Epithelial cell of proximal tubule (primary cell): ENCODE measurements at regions not wholly inside any gene's neighbourhood (a gene's known extent, or its start where the extent isn't known, plus 50 kb on each side); places are given as distances from the start of the nearest gene placed in this dataset.

Experiments used
- DNase-seq: peaks from one replicate; pipeline ENCODE4 v3.0.0-alpha.2; 2011; ENCODE audit warnings: low read depth
- H3K4me3 ChIP-seq: 2 replicates; pipeline ENCODE4 v1.5.1; 2011; ENCODE audit warnings: low read depth, mild to moderate bottlenecking, low read length
- TF ChIP-seq, protein P1 (sequence below): conservative IDR thresholded peaks from 2 replicates; pipeline ENCODE4 v1.5.1; 2012; ENCODE audit warnings: low read depth, mild to moderate bottlenecking, low read length

DNA sequence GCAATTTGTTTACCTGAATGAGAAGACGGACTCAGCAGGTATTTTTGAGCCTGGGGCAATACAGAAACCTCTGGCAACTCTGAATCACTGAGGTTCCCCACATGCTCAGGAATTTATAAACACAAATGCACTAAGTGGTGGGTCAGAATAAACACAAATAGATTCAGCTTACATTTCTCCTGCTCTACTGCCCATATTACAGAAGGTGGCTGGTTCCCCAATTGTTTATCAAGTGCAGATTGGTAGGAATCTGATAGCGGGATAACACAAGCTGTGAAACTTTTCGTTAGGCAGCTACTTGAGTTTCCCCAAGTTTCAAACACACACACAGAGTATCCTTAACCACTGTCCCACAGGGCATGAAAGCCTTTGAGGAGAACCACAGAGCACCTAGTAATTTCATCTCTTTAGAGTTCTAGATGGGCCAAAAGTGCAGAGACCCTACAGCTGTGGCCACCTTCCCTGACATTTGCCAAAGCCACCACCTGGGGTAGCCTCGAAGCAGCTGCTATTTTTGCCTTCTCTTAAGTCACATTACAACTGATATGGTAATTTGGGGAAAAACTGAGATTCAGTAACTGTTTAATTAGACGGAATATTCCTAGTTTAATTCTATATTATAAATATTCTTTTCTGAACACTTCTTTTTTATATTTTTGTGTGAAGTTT is 204.2 kb upstream of the PTCHD4 start:
- no peak for DNase-seq
- TF ChIP-seq, protein P1, sequence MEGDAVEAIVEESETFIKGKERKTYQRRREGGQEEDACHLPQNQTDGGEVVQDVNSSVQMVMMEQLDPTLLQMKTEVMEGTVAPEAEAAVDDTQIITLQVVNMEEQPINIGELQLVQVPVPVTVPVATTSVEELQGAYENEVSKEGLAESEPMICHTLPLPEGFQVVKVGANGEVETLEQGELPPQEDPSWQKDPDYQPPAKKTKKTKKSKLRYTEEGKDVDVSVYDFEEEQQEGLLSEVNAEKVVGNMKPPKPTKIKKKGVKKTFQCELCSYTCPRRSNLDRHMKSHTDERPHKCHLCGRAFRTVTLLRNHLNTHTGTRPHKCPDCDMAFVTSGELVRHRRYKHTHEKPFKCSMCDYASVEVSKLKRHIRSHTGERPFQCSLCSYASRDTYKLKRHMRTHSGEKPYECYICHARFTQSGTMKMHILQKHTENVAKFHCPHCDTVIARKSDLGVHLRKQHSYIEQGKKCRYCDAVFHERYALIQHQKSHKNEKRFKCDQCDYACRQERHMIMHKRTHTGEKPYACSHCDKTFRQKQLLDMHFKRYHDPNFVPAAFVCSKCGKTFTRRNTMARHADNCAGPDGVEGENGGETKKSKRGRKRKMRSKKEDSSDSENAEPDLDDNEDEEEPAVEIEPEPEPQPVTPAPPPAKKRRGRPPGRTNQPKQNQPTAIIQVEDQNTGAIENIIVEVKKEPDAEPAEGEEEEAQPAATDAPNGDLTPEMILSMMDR = no peak
- no peak overlapping the region for H3K4me3 ChIP-seq

DNA sequence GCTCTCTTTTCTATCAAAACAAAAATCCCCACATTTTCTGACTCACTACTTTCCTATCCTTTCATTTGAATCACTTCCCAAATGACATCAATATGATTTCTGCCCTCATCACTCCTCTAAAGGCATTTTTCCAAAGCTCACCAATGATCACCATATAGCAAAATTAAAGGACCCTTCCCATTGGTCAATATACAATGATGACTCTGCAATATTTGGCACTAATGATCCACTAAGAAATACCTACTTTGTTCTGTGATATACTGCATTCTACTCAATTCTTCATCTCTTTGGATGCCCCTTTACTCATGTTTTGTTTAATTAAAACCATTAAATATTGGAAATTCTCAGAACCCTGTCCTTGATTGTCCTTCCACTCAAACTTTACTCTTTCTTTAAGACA is 200.3 kb upstream of the PTCHD4 start:
- no peak overlapping the region for H3K4me3 ChIP-seq
- no peak for DNase-seq
- TF ChIP-seq, protein P1 = no peak

DNA sequence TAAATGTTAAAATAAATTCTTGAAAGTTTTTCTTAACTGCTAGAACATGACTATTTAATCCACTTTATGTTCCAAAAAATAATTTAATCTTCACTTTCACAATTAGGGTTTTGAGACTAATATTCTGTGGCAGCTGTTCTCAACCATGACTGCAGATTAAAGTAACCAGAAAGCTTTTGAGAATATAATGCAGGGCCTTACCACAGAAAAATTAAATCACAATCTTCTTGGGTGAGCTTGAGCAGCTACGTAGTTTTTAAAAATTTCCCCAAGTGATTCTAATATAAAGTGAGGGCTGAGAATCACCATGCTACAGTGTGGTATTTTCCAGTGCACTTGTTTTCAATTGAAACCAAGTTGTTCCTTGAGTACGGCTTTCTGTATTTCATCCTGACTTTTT is 196.6 kb upstream of the PTCHD4 start:
- DNase-seq = no peak
- H3K4me3 ChIP-seq = no peak overlapping the region
- TF ChIP-seq, protein P1 = no peak

DNA sequence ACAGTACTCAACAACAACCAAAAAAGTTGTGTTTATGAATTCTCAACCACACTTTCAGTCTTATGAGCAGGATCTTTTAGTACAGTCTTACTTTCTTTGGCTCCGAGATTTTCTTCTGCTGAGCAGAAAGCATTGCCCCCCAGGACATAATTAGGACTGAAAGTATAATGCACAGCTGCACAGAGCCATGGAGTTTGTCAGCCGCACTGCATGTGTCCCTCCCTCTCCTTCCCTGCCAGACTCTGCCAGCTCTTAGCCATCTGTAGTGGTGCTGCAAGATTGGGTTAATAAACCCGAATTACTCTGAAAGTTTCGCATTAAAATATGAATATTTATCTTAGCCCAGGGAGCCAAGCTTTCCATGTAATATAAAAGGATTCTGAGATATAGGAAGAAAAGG is 179.6 kb upstream of the PTCHD4 start:
- no peak for DNase-seq
- no peak overlapping the region for H3K4me3 ChIP-seq
- TF ChIP-seq, protein P1 = no peak

DNA sequence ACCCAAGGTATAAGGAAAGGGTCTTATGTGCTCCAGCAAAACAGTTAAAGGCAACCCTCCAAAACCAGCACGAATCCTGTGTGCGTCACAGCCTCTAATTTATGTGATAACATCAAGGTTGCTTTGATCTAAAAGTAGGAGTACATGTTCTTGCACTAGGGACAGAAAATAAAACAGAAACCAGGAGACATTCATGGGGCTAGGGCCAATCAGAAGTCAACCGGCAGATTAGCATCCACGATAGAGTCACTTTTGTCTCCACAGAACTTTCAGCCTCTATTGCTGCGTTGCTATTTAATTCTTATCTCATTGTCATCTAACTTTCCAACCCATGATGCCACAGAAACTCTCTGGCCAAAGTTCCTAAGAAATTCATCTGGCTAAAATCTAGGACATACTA is 178.8 kb upstream of the PTCHD4 start:
- TF ChIP-seq, protein P1 = no peak
- H3K4me3 ChIP-seq = no peak overlapping the region
- DNase-seq = no peak

DNA sequence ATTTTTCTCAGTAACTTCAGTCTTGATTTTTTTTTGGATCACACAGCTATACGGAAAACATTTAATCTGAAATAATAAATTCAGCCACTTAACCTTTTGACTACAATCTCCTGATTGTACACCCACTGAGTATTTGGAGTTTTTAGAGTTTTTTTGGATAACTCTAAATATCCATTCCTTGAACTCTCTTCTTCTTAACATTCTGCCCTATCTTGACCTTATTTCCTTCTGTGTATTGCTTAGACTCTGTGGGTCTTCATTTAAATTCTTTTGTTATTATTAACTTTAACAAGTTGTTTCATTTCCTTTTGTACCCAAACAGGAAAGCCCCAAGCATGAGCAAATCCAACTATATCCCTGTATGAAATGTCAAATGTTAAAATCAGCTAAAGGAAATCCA is 170.2 kb upstream of the PTCHD4 start:
- TF ChIP-seq, protein P1 = no peak
- DNase-seq = no peak
- H3K4me3 ChIP-seq = no peak overlapping the region

DNA sequence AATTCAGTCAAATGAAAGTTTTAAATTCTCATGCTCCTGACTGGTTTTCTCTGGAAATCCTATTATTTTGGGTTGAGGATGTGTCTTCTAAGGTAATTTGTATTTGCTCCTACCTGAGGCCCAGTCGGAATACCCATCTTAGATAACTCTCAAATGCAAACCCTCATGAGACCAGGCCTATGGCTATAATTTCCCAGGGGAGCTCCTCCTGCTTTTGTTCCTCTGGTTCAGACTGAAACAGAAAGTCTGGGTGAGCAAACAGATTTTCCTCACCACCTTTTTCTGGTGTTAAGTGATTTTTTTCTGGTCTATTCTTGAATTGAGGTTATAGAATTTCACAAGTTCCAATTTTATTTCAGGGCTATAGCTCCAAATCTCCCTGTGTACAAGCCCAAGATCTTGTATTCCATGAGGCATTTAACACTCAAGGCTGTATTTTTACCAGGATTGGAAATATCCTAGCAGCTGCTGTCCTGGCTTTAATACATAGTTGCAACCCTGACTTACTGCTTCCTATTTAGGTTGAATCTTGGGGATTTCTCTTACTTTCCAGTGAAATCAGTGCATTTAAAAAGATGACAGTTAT is 169.1 kb upstream of the PTCHD4 start:
- no peak overlapping the region for H3K4me3 ChIP-seq
- no peak for DNase-seq
- TF ChIP-seq, protein P1 = no peak
